ENCODE measurements at regions not wholly inside any gene's neighbourhood (a gene's known extent, or its start where the extent isn't known, plus 50 kb on each side); places are given as distances from the start of the nearest gene placed in this dataset.
"Not testable (repeated sequence)": the region's sequence is repeated elsewhere in the genome, so short reads cannot be mapped to it uniquely, and the experiment has no call there.

DNA sequence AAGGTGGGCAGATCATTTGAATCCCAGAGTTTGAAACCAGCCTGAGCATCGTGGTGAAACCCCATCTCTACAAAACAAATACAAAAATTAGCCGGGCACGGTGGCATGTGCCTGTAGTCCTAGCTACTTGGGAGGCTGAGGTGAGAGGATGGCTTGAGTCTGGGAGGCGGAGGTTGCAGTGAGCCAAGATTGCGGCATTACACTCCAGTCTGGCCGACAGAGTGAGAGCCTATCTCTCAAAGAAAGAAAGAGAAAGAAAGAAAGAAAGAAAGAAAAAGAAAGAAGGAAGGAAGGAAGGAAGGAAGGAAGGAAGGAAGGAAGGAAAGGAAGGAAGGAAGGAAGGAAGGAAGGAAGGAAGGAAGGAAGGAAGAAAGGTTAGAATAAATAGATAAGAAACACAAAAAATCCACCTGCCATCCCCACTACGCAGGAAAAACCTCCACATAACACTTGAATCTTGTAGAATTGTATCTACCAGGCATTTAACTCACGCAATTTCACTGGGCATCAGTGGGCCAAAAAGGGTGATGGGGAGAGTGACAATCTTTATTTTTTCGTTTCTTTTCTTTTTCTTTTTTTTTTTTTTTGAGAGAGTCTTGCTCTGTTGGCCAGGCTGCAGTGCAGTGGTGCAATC lies 58.3 kb upstream of the PTPN1 start:
- not testable (repeated sequence) for DNase-seq

DNA sequence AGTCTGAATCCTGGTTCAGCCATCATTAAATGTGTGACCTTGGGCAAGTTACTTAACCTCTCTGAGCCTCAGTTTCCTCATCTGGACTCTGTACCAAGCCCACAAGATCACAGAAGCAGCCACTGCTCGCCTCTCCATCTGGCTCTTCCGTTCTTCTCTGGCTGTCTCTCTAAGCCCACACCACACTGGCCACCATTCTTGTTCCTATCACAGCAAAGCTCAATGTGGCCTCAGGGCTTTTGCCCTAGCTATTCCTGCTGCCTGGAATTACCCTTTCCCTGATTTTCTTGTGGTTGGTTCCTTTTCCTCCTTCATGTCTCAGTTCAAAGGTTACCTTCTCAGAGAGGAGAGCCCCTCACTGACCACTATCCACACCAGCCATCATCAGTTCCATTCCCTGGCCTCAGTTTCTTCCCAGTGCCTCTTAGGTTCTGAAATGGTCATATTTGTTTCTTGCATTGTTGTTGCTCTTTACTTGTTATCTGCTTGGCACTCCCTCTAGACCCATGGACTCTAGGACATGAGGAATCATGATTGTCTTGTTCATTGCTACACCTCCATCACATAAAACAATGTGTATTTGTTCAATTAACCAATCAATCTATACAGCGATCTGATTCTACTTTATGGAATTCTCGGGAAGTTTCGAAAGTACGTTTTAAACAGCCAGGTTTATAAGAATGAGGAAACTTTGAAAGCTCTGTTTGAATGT lies 56.5 kb upstream of the PTPN1 start:
- no peak for DNase-seq

- not testable (repeated sequence) for DNase-seq
These were observed 54.9 kb upstream of the PTPN1 start for GRCh38 chr20:50455245-50455644.

DNA sequence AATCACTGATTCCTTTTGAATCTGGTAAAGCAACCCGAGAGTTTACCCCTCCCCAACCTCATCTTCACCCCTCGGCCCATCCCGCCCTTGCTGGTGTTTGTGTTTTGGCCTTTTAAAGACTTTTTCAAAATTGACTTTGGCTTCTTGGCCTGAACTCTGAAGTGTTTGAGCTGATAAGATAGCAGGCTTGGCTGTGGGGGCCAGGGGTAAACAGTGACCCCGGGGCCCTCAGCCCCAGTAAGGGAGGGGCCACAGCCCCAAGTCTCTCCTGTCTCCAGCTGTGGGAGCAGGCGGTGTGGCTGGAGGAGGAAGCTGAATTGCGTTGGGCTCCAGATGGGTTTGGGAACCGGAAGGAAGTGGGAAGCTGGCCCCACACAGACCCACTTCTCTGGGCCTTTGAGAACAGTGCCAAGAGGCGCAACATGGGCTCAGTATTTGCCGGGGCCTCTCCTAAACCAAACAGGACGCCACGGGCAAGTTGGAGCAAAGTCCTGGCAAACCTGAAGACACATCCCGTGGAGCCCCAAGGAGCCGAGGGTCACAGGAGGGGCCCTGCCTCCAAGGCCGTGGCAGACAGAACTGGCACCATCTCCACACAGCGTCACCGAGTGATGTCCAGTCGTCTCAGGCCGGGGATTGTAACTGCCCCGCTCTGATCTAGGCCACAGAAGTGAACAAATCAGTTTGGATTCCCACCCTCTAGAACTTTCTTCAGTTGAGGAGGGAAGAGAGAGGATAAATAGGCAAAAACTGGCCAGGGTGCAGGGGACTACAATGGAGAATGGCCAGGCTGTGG lies 54.3 kb upstream of the PTPN1 start:
- no peak for DNase-seq

- no peak for DNase-seq
These were observed 53.5 kb upstream of the PTPN1 start for GRCh38 chr20:50456452-50457324.

DNA sequence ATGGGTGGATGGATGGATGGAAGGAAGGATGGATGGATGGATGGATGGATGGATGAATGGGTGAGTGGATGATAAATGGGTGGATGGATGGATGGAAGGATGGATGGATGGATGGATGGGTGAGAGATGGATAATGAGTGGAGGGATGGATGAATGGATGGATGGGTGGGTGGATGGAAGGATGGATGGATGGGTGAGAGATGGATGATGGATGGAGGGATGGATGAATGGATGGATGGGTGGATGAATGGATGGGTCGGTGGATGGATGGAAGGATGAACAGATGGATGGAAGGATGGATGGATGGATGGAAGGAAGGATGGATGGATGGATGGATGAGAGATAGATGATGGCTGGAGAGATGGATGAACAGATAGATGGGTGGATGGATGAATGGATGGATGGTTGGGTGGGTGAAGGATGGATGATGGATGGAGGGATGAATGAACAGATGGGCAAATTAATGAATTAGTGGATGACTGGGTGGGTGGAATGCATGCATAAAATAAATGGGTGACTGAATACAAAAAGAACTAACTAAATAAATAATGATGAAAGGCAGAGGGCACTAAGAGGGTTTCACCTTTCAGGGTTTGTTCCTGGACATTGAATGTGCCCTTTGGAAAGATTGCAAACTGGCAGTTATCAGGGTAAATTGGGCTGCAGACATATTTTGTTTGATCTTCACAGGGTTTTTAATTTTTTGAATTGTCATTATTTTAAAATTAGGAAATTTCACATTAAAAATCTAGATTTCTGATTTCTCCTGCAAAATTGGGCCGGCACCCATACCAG lies 50.9 kb upstream of the PTPN1 start:
- no peak for DNase-seq

GRCh38 chr20:50460115-50460607 lies 50.0 kb upstream of the PTPN1 start:
- DNase-seq = no peak

All from NCI-H2081 (cell line).